ENCODE measurements at regions not wholly inside any gene's neighbourhood (a gene's known extent, or its start where the extent isn't known, plus 50 kb on each side); places are given as distances from the start of the nearest gene placed in this dataset.

DNA sequence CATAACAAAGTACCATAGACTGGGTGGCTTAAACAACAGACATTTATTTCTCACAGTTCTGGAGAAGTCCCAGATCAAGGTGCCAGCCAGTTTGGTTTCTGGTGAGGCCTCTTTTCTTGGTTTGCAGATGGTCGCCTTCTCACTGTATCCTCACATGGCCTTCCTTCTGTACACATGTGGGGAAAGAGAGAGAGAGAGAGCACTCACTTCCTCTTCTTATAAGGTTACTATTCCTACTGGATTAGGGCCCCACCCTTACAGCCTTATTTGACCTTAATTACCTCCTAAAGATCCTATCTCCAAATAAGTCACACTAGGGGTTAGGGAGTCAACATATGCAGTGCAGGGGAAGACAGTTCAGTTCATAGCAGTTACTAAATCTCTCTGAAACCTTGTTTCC, 205.6 kb upstream of the GDNF start (continued):
- TF ChIP-seq ZBTB33 (IDR thresholded peaks at IDR 0.05; ENCODE audit: extremely low read depth, insufficient replicate concordance, low read length) (no peak), SRF (IDR thresholded peaks at IDR 0.05; ENCODE audit: low read depth) (no peak)

GRCh38 chr5:38039826-38040225, 200.0 kb upstream of the GDNF start:
- no peaks in the 10 kb centered on the region for H3K4me1 ChIP-seq (ENCODE audit: control insufficient read depth in 1 of 2, insufficient read depth in 2 of 2, low read length in 2 of 2)
- RAD21 ChIA-PET (ENCODE audit: low non-redundant PET in 1 of 2, low total read pairs in 2 of 2, uncharacterized antibody in 2 of 2, unreplicated experiment in 2 of 2) = no interaction called here
- peaks cover 56% of the 10 kb centered on the region for H3K27me3 ChIP-seq (ENCODE audit: insufficient read depth, low read length)
- POLR2A ChIA-PET = no interaction called here
- CTCF ChIA-PET = no interaction called here
- no peaks in the 10 kb centered on the region for H4K20me1 ChIP-seq (ENCODE audit: insufficient read depth)
- H3K9me2 ChIP-seq (ENCODE audit: insufficient read depth) = no peaks in the 10 kb centered on the region
- ATAC-seq (no peak), DNase-seq (ENCODE audit: low read depth, low spot score) (no peak)
- no peaks in the 10 kb centered on the region for H3K79me2 ChIP-seq (ENCODE audit: insufficient read depth, low read length)
- H3K9me3 ChIP-seq (ENCODE audit: control insufficient read depth in 1 of 2, insufficient read depth in 1 of 2, low read depth in 1 of 2, low read length in 2 of 2) = no peaks in the 10 kb centered on the region
- H2AFZ ChIP-seq (ENCODE audit: low read depth, low read length, poor library complexity, severe bottlenecking) = no peak overlapping the region
- TF ChIP-seq, protein P1, sequence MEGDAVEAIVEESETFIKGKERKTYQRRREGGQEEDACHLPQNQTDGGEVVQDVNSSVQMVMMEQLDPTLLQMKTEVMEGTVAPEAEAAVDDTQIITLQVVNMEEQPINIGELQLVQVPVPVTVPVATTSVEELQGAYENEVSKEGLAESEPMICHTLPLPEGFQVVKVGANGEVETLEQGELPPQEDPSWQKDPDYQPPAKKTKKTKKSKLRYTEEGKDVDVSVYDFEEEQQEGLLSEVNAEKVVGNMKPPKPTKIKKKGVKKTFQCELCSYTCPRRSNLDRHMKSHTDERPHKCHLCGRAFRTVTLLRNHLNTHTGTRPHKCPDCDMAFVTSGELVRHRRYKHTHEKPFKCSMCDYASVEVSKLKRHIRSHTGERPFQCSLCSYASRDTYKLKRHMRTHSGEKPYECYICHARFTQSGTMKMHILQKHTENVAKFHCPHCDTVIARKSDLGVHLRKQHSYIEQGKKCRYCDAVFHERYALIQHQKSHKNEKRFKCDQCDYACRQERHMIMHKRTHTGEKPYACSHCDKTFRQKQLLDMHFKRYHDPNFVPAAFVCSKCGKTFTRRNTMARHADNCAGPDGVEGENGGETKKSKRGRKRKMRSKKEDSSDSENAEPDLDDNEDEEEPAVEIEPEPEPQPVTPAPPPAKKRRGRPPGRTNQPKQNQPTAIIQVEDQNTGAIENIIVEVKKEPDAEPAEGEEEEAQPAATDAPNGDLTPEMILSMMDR (IDR thresholded peaks at IDR 0.05 in 2 of 3, conservative IDR thresholded peaks at IDR 0.05 in 1 of 3; ENCODE audit: borderline replicate concordance in 1 of 3, insufficient read depth in 1 of 3, low read depth in 2 of 3, low read length in 2 of 3) = no peak
- TF ChIP-seq CBX3 (IDR thresholded peaks at IDR 0.05; ENCODE audit: low read depth) (no peak), RAD21 (IDR thresholded peaks at IDR 0.05; ENCODE audit: low read depth) (no peak)
- TF ChIP-seq, protein P2, sequence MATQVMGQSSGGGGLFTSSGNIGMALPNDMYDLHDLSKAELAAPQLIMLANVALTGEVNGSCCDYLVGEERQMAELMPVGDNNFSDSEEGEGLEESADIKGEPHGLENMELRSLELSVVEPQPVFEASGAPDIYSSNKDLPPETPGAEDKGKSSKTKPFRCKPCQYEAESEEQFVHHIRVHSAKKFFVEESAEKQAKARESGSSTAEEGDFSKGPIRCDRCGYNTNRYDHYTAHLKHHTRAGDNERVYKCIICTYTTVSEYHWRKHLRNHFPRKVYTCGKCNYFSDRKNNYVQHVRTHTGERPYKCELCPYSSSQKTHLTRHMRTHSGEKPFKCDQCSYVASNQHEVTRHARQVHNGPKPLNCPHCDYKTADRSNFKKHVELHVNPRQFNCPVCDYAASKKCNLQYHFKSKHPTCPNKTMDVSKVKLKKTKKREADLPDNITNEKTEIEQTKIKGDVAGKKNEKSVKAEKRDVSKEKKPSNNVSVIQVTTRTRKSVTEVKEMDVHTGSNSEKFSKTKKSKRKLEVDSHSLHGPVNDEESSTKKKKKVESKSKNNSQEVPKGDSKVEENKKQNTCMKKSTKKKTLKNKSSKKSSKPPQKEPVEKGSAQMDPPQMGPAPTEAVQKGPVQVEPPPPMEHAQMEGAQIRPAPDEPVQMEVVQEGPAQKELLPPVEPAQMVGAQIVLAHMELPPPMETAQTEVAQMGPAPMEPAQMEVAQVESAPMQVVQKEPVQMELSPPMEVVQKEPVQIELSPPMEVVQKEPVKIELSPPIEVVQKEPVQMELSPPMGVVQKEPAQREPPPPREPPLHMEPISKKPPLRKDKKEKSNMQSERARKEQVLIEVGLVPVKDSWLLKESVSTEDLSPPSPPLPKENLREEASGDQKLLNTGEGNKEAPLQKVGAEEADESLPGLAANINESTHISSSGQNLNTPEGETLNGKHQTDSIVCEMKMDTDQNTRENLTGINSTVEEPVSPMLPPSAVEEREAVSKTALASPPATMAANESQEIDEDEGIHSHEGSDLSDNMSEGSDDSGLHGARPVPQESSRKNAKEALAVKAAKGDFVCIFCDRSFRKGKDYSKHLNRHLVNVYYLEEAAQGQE (IDR thresholded peaks at IDR 0.05; ENCODE audit: low read depth) = no peak
- H3K27ac ChIP-seq (ENCODE audit: low read depth, low read length) = no peak overlapping the region
- H3K4me3 ChIP-seq (replicated peaks in 1 of 2; ENCODE audit: low read depth in 1 of 2, low read length in 2 of 2) = no peak overlapping the region
- H3K36me3 ChIP-seq (ENCODE audit: control insufficient read depth in 1 of 2, insufficient read depth in 2 of 2, low read length in 2 of 2) = no peaks in the 10 kb centered on the region
- no TSS peak for BruUV-seq (replicated peaks)
- intact Hi-C loops (cut with micrococcal nuclease) = no loop called here
- no peak overlapping the region for H3K9ac ChIP-seq (ENCODE audit: low read length)
- H3K4me2 ChIP-seq (ENCODE audit: low read length) = no peak overlapping the region
